LNCaP clone FGC (cell line): ENCODE measurements at regions not wholly inside any gene's neighbourhood (a gene's known extent, or its start where the extent isn't known, plus 50 kb on each side); places are given as distances from the start of the nearest gene placed in this dataset.

Source experiments
- DNase-seq: peaks from one replicate; pipeline ENCODE4 v3.0.0-alpha.2; 2011; ENCODE audit warnings: low read depth
- H3K4me3 ChIP-seq: 2 replicates; pipeline ENCODE4 v1.5.1; 2011; ENCODE audit warnings: mild to moderate bottlenecking, low read depth, low read length, control low read depth
- TF ChIP-seq, protein P1 (sequence below): IDR thresholded peaks from 2 replicates; pipeline ENCODE4 v1.5.1; 2012; ENCODE audit warnings: mild to moderate bottlenecking; ENCODE audit not compliant: control insufficient read depth, insufficient read depth; ENCODE audit errors: extremely low read depth

GRCh38 chr3:165343185-165343584, 147.0 kb upstream of the SLITRK3 start:
- H3K4me3 ChIP-seq = no peak overlapping the region
- DNase-seq = no peak
- TF ChIP-seq, protein P1, sequence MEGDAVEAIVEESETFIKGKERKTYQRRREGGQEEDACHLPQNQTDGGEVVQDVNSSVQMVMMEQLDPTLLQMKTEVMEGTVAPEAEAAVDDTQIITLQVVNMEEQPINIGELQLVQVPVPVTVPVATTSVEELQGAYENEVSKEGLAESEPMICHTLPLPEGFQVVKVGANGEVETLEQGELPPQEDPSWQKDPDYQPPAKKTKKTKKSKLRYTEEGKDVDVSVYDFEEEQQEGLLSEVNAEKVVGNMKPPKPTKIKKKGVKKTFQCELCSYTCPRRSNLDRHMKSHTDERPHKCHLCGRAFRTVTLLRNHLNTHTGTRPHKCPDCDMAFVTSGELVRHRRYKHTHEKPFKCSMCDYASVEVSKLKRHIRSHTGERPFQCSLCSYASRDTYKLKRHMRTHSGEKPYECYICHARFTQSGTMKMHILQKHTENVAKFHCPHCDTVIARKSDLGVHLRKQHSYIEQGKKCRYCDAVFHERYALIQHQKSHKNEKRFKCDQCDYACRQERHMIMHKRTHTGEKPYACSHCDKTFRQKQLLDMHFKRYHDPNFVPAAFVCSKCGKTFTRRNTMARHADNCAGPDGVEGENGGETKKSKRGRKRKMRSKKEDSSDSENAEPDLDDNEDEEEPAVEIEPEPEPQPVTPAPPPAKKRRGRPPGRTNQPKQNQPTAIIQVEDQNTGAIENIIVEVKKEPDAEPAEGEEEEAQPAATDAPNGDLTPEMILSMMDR = no peak

- peak; percentile 69 for DNase-seq
- TF ChIP-seq, protein P1 = peak; percentile 78
- H3K4me3 ChIP-seq = no peak overlapping the region
These were observed 143.6 kb upstream of the SLITRK3 start for GRCh38 chr3:165339753-165340152.

DNA sequence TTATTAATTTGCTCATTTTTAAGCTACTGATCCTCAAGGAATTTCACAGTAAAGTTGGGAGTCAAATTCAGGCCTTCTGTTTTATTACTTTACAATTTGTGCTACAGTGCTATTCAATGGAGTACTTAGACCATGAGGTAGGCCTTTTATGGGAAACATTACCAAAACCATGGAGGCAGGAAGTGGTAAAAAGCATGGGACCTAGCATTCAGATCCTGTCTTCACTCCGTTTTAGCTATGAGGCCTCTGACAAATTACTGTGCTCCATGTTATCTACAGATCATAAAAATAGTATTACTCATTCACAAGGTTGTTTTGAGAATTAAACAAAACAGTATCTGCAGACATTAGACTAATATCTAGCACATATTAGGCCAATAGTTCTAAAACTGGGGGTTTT, 140.6 kb upstream of the SLITRK3 start:
- no peak for DNase-seq
- TF ChIP-seq, protein P1 = no peak
- no peak overlapping the region for H3K4me3 ChIP-seq
